Mesothelial cell of epicardium (in vitro differentiated cells): ENCODE measurements at regions not wholly inside any gene's neighbourhood (a gene's known extent, or its start where the extent isn't known, plus 50 kb on each side); places are given as distances from the start of the nearest gene placed in this dataset.
"Not testable (repeated sequence)": the region's sequence is repeated elsewhere in the genome, so short reads cannot be mapped to it uniquely, and the experiment has no call there.

Experiments
- DNase-seq, 2 experiments: peaks; one replicate each; pipeline ENCODE4 v3.0.0; 2021; ENCODE audit warnings: low spot score in 2 of 2; ENCODE audit not compliant: unreplicated experiment in 2 of 2
- H3K27ac Mint-ChIP-seq: 2 replicates; pipeline ENCODE4 v1.8.0; 2021; ENCODE audit warnings: mixed read lengths
- H3K27me3 Mint-ChIP-seq: 2 replicates; pipeline ENCODE4 v1.8.0; 2021; ENCODE audit warnings: low read depth, mixed read lengths
- H3K36me3 Mint-ChIP-seq: 2 replicates; pipeline ENCODE4 v1.8.0; 2021; ENCODE audit warnings: mixed read lengths
- H3K4me1 Mint-ChIP-seq: 2 replicates; pipeline ENCODE4 v1.8.0; 2021; ENCODE audit warnings: mixed read lengths
- H3K4me3 Mint-ChIP-seq: 2 replicates; pipeline ENCODE4 v1.8.0; 2021; ENCODE audit warnings: mild to moderate bottlenecking, moderate library complexity, mixed read lengths
- H3K9me3 Mint-ChIP-seq: 2 replicates; pipeline ENCODE4 v1.8.0; 2021; ENCODE audit warnings: mixed read lengths
- CTCF ChIP-seq: fragments of 200-600 bp; sonication (generic); IDR thresholded peaks from one replicate; pipeline ENCODE4 v1.5.0; 2021; ENCODE audit warnings: antibody characterized with exemption; ENCODE audit not compliant: unreplicated experiment

GRCh38 chr1:113201560-113201959, 128.6 kb downstream of the LRIG2 start:
- Mint-ChIP-seq H3K4me1 (peaks cover 51% of the 10 kb centered on the region), H3K36me3 (peaks cover 2% of the 10 kb centered on the region), H3K4me3 (no peak overlapping the region), H3K27ac (peak overlapping the region; percentile 74), H3K9me3 (peaks cover 18% of the 10 kb centered on the region), H3K27me3 (no peaks in the 10 kb centered on the region)
- TF ChIP-seq CTCF = no peak
- DNase-seq = no peak

- Mint-ChIP-seq H3K36me3 (peaks cover 2% of the 10 kb centered on the region), H3K27me3 (no peaks in the 10 kb centered on the region), H3K4me1 (peaks cover 38% of the 10 kb centered on the region), H3K4me3 (no peak overlapping the region), H3K27ac (peak overlapping the region; percentile 63), H3K9me3 (peaks cover 16% of the 10 kb centered on the region)
- no peak for DNase-seq
- no peak for TF ChIP-seq CTCF
Measured at GRCh38 chr1:113205980-113206766, 133.2 kb downstream of the LRIG2 start.

- Mint-ChIP-seq H3K4me3 (no peak overlapping the region), H3K4me1 (peaks cover 40% of the 10 kb centered on the region), H3K27me3 (no peaks in the 10 kb centered on the region), H3K27ac (no peak overlapping the region), H3K36me3 (peaks cover 2% of the 10 kb centered on the region), H3K9me3 (peaks cover 12% of the 10 kb centered on the region)
- DNase-seq = no peak
- no peak for TF ChIP-seq CTCF
Measured at GRCh38 chr1:113207019-113207418, 134.0 kb downstream of the LRIG2 start.

- Mint-ChIP-seq H3K27ac (no peak overlapping the region), H3K4me3 (no peak overlapping the region), H3K9me3 (peaks cover 12% of the 10 kb centered on the region), H3K27me3 (no peaks in the 10 kb centered on the region), H3K36me3 (peaks cover 2% of the 10 kb centered on the region), H3K4me1 (peaks cover 37% of the 10 kb centered on the region)
- DNase-seq = no peak
- TF ChIP-seq CTCF = no peak
Measured at GRCh38 chr1:113207457-113207856, 134.5 kb downstream of the LRIG2 start.

- DNase-seq, H3K4me3 Mint-ChIP-seq, H3K27me3 Mint-ChIP-seq, H3K36me3 Mint-ChIP-seq, H3K27ac Mint-ChIP-seq: not testable (repeated sequence)
- peaks cover 15% of the 10 kb centered on the region for H3K9me3 Mint-ChIP-seq
- H3K4me1 Mint-ChIP-seq = peaks cover 36% of the 10 kb centered on the region
Measured at GRCh38 chr1:113208425-113208824, 135.4 kb downstream of the LRIG2 start.

GRCh38 chr1:113210248-113210647, 137.2 kb downstream of the LRIG2 start:
- no peak for TF ChIP-seq CTCF
- H3K9me3 Mint-ChIP-seq = peaks cover 16% of the 10 kb centered on the region
- peaks cover 5% of the 10 kb centered on the region for H3K36me3 Mint-ChIP-seq
- H3K27ac Mint-ChIP-seq = peak overlapping the region; percentile 21
- DNase-seq = no peak
- no peaks in the 10 kb centered on the region for H3K27me3 Mint-ChIP-seq
- H3K4me1 Mint-ChIP-seq = peaks cover 36% of the 10 kb centered on the region
- no peak overlapping the region for H3K4me3 Mint-ChIP-seq
